HG02588 (cell line): ENCODE measurements at regions not wholly inside any gene's neighbourhood (a gene's known extent, or its start where the extent isn't known, plus 50 kb on each side); places are given as distances from the start of the nearest gene placed in this dataset.
"Not testable (repeated sequence)": the region's sequence is repeated elsewhere in the genome, so short reads cannot be mapped to it uniquely, and the experiment has no call there.

ENCODE experiments used
- ATAC-seq: cut with Tn5 transposase; IDR thresholded peaks from one replicate; pipeline ENCODE4 v1.9.1; 2021; ENCODE audit warnings: mild to moderate bottlenecking, moderate library complexity; ENCODE audit not compliant: unreplicated experiment

- no peak for ATAC-seq
These were observed 120.2 kb upstream of the CENPE start for GRCh38 chr4:103318327-103318726.

DNA sequence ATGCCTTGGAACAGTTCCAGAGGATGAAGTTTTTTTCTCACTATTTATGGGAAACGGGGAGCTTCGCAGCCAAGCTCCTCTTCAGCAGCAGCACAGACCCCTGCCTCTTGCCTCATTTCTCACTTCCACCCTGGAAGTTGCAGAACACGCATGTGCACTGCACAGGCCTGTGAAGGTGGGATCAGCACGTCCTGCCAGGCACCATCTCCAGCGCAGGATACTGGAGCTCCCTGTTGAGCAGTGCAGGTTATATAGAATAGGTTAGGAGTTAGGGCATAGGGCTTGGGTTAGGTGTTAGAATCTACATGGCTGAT is 110.1 kb upstream of the CENPE start:
- ATAC-seq = no peak

GRCh38 chr4:103307453-103308247 is 109.5 kb upstream of the CENPE start:
- no peak for ATAC-seq

- ATAC-seq = no peak
These were observed 108.8 kb upstream of the CENPE start for GRCh38 chr4:103306870-103307375.

GRCh38 chr4:103305355-103305754 is 107.2 kb upstream of the CENPE start:
- ATAC-seq = no peak

GRCh38 chr4:103303011-103303410 is 104.9 kb upstream of the CENPE start:
- no peak for ATAC-seq

DNA sequence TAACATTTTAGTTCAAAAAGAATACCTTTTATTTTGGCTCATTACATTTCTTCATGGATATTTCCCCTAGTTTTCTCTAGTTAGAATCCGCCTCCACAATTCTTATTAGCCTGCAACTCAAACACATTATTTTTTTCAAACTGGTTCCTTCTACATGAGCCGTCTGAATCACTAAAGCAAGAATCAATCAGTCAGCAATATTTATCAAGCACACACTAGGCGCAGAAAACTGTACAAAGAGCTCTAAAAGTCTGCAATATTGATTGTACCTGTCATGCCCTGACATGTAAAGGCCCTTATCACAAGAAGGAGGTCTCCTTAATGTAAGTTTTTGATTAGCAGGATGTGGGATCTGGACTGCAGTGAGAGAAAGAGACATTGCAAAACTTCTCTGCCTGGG is 94.8 kb upstream of the CENPE start:
- no peak for ATAC-seq

GRCh38 chr4:103292373-103292772 is 94.2 kb upstream of the CENPE start:
- no peak for ATAC-seq

DNA sequence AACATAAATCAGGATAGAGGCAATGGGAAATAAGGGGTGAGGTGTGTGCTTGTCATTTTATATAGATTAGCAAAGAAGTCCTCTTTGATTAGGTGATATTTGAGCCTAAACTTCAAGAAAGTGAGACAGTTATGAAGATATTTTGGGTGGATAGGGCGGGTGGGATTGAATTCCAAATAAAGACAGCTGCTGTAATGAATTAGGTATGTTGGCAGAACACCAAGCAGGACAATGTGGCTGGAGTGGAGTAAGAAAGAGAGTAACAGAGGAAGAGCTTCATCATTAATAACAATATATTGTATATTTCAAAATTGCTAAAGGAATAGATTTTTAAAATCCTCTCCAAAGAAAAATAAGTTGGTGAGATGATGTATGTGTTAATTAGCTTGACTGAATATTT is 91.0 kb upstream of the CENPE start:
- ATAC-seq = no peak

DNA sequence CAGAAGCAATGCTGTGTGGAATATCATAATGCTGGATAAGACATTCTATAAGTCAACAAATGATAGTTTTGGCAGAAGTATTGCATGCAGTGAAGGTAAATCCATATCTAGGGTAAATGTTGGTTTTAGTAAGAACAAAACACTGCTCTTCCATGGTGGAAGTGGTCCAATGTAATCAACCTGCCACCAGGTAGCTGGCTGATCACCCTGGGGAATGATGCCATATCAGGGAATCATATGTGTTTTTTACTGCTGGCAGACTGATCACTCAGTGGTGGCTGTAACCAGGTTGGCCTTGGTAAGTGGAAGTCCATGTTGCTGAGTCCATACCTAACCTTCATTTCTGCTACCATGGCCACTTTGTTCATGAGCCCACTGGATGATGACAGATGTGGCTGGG is 74.0 kb upstream of the CENPE start:
- no peak for ATAC-seq

GRCh38 chr4:103268746-103269145 is 70.6 kb upstream of the CENPE start:
- ATAC-seq = no peak

- no peak for ATAC-seq
These were observed 66.8 kb upstream of the CENPE start for GRCh38 chr4:103264905-103265304.

DNA sequence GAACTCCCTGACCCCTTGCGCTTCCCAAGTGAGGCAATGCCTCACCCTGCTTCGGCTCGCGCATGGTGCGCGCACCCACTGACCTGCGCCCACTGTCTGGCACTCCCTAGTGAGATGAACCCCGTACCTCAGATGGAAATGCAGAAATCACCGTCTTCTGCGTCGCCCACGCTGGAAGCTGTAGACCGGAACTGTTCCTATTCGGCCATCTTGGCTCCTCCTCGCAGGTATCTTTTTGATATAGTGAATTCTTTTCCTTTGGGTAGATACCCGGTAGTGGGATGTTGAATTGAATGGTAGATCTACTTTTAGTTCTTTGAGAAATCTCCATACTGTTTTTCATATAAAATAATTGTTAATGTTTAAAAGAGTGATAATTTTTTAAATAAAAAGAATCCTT is 57.9 kb upstream of the CENPE start:
- not testable (repeated sequence) for ATAC-seq
